ENCODE measurements at regions not wholly inside any gene's neighbourhood (a gene's known extent, or its start where the extent isn't known, plus 50 kb on each side); places are given as distances from the start of the nearest gene placed in this dataset.
"Not testable (repeated sequence)": the region's sequence is repeated elsewhere in the genome, so short reads cannot be mapped to it uniquely, and the experiment has no call there.

DNA sequence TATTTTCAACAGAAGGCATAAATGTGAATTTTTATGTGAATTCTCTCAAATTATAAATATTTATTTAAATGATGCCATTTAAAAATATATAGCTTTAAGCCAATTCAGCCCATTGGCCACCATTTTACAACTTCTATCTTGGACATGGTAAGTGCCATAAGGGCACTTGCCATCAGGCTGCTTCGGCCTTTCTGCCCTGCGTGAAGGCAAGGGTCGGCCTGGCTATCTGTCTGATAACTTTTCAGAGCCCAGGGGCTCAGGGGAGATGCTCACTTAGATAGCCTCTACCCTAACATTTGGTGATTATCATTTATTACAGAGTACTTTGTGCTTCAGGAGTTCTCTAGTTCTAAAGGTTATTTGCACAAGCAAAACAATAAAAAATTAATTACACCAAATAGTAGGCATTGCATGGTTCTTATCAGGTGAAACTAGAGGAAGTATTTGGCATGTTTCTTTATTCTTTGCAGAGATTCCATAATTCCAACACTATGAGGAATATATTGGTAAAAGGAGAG, 62.4 kb upstream of the MBNL1 start:
- H3K4me1 ChIP-seq (ENCODE audit: insufficient read depth, low read length), result peaks cover 13% of the 10 kb centered on the region
- no peaks in the 10 kb centered on the region for H3K9me3 ChIP-seq (ENCODE audit: low read depth, low read length)
- H3K4me3 ChIP-seq (ENCODE audit: low read length), result no peak overlapping the region

DNA sequence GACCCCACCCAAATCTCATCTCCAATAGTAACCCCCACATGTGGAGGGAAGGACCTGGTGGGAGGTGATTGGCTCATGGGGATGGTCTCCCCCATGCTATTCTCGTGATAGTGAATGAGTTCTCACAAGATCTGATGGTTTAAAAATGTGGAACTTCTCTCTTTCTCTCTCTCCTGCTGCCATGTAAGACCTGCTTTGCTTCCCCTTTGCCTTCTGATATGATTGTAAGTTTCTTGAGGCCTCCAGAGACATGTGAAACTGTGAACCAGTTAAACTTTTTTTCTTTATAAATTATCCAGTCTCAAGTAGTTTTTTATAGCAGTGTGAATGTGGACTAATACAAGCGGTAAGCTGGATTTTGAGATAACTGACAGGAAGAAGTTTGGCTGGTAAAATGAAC, 60.3 kb upstream of the MBNL1 start:
- no peaks in the 10 kb centered on the region for H3K27me3 ChIP-seq (ENCODE audit: insufficient read depth, low read length)
- no peak overlapping the region for H3K4me3 ChIP-seq (ENCODE audit: low read length)
- no peaks in the 10 kb centered on the region for H3K9me3 ChIP-seq (ENCODE audit: low read depth, low read length)
- H3K4me1 ChIP-seq (ENCODE audit: insufficient read depth, low read length), result peaks cover 21% of the 10 kb centered on the region

More for the DNA sequence above, 62.4 kb upstream of the MBNL1 start:
- no peaks in the 10 kb centered on the region for H3K27me3 ChIP-seq (ENCODE audit: insufficient read depth, low read length)

DNA sequence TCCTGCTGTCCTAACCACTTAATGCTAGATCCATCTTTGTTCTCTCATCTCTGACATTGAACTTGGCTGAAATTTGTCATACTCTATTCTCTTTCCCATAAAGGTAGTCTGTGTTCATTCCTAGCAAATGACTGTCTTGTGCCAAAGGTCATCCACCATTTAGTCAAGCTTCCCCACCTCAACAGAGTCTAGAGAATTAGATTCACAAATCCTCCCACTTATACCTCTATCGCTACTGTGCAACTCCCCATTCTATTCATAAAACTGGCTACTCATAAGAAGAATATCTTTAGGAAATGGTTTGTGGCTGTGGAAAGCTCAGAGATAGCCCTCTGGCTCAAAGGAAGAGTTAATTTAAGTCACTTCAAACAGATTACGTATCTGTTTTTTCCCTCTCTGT, 59.7 kb upstream of the MBNL1 start:
- no peak overlapping the region for H3K4me3 ChIP-seq (ENCODE audit: low read length)
- H3K9me3 ChIP-seq (ENCODE audit: low read depth, low read length), result no peaks in the 10 kb centered on the region
- peaks cover 26% of the 10 kb centered on the region for H3K4me1 ChIP-seq (ENCODE audit: insufficient read depth, low read length)
- H3K27me3 ChIP-seq (ENCODE audit: insufficient read depth, low read length), result no peaks in the 10 kb centered on the region

DNA sequence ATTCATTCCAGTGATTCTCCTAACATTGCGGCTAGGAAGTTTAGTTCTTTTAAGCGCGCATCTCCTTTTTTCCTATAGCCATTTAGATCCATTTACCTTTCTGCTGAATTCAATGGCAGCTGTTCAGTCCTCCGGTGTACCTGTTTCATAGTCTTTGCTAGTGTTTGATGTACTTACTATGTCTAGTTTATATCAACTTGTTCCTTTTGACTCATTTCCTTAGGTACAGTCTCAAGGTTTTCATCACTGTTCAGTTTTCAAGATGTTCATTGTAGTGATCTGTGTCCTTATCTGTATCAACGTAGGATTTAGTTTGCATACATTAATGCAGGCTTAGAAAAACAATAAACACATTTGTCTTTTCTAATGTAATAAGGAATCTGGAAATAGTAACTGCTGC, 59.0 kb upstream of the MBNL1 start:
- Histone ChIP-seq H3K9me3 (ENCODE audit: low read depth, low read length) (no peaks in the 10 kb centered on the region), H3K4me1 (ENCODE audit: insufficient read depth, low read length) (peaks cover 28% of the 10 kb centered on the region), H3K4me3 (ENCODE audit: low read length) (no peak overlapping the region), H3K27me3 (ENCODE audit: insufficient read depth, low read length) (no peaks in the 10 kb centered on the region)

DNA sequence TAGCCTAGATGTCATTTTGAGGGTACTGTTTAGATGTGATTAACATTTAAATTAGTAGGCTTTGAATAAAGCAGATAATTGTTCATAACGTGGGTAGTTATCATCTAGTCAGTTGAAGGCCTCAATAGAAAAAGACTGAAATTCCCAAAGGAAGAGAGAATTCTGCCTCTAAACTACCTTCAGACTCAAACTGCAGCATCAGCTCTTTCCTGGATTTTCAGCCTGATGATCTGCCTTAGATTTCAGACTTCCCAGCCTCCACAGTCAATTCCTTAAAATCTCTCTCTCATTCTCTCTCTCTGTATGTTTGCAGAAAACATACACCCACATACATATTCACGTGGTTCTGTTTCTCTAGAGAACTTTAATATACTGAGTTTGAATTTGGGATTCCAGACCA, 58.0 kb upstream of the MBNL1 start:
- H3K4me1 ChIP-seq (ENCODE audit: insufficient read depth, low read length), result peaks cover 25% of the 10 kb centered on the region
- H3K27me3 ChIP-seq (ENCODE audit: insufficient read depth, low read length), result no peaks in the 10 kb centered on the region
- no peaks in the 10 kb centered on the region for H3K9me3 ChIP-seq (ENCODE audit: low read depth, low read length)
- H3K4me3 ChIP-seq (ENCODE audit: low read length), result no peak overlapping the region

DNA sequence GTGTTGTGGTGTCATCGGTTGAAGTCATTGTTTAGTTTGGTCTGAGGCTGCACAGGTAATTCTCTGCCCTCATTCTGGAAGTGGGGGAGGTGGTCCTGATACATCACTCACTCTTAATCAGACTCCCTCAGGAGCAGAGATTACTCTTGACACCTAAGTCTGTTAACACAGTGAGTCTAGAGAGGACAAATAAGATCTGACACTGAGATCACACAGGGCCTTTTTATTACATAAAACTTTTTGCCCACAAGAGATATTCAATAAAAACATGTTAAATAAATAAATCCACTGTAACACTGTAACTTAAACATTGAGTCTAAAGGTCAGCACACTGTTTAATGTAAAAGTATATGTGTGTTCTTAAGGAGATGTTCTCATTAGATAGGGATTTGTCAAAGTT, 57.1 kb upstream of the MBNL1 start:
- no peak overlapping the region for H3K4me3 ChIP-seq (ENCODE audit: low read length)
- H3K9me3 ChIP-seq (ENCODE audit: low read depth, low read length), result no peaks in the 10 kb centered on the region
- H3K27me3 ChIP-seq (ENCODE audit: insufficient read depth, low read length), result no peaks in the 10 kb centered on the region
- H3K4me1 ChIP-seq (ENCODE audit: insufficient read depth, low read length), result peaks cover 17% of the 10 kb centered on the region

DNA sequence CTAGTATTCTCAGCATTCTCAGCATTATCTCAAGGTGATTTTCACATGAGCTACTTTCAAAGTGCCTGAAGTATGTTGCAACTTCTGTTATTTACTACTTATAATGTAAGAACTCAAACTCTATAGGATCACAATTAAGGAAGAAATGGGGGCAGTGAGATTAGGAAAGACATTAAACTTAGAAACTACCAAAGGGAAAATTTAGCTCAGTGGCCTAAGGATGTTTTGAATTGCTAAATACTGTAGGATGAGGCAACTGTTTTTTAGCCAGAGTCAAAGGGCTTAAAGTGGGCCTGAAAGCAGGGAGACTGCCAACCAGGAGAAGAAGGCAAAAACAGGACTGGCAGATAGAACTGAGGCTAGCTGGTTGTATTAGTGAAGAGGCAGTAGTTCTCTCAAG, 55.5 kb upstream of the MBNL1 start:
- Histone ChIP-seq H3K9me3 (ENCODE audit: low read depth, low read length) (no peaks in the 10 kb centered on the region), H3K27me3 (ENCODE audit: insufficient read depth, low read length) (no peaks in the 10 kb centered on the region), H3K4me1 (ENCODE audit: insufficient read depth, low read length) (peaks cover 19% of the 10 kb centered on the region), H3K4me3 (ENCODE audit: low read length) (no peak overlapping the region)

DNA sequence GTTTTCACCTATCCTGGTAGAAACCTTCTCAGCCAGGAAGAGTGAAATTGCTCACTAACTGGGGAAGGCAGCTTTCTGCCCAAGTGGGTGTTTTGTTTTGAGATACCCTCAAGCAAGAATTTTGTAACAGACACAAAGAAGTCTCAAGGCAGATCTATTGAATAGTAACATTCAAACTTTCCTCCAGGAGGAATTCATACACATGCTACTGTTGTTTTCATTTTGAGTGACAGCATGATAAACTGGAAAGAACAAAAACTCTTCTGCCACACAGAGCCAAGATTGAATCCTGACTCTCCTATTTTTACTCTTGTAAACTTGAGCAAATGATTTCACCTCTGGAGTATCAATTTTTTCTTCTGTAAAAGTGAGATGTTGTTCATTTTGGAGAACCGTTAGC, 54.8 kb upstream of the MBNL1 start:
- Histone ChIP-seq H3K4me1 (ENCODE audit: insufficient read depth, low read length) (peaks cover 26% of the 10 kb centered on the region), H3K9me3 (ENCODE audit: low read depth, low read length) (no peaks in the 10 kb centered on the region), H3K4me3 (ENCODE audit: low read length) (no peak overlapping the region), H3K27me3 (ENCODE audit: insufficient read depth, low read length) (no peaks in the 10 kb centered on the region)

DNA sequence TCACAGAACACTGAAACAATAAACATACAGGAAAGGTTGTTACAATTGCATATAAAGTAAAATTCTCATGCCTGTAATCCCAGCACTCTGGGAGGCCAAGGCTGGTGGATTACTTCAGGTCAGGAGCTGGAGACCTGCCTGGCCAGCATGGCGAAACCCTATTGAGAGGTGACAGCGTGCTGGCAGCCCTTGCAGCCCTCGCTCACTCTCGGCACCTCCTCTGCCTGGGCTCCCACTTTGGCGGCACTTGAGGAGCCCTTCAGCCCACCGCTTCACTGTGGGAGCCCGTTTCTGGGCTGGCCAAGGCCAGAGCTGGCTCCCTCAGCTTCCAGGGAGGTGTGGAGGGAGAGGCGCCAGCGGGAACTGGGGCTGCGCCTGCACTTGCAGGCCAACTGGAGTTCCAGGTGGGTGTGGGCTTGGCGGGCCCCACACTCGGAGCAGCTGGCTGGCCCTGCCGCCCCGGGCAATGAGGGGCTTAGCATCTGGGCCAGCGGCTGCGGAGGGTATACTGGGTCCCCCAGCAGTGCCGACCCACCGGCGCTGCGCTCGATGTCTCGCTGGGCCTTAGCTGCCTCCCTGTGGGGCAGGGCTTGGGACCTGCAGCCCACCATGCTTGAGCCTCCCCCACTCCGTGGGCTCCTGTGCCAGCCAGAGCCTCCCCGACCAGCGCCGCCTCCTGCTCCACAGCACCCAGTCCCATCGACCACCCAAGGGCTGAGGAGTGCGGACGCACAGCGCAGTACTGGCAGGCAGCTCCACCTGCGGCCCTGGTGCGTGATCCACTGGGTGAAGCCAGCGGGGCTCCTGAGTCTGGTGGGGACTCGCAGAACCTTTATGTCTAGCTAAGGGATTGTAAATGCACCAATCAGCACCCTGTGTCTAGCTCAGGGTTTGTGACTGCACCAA, 51.5 kb upstream of the MBNL1 start:
- peaks cover 42% of the 10 kb centered on the region for H3K4me1 ChIP-seq (ENCODE audit: insufficient read depth, low read length)
- not testable (repeated sequence) for H3K9me3 ChIP-seq (ENCODE audit: low read depth, low read length); H3K4me3 ChIP-seq (ENCODE audit: low read length); H3K27me3 ChIP-seq (ENCODE audit: insufficient read depth, low read length)

DNA sequence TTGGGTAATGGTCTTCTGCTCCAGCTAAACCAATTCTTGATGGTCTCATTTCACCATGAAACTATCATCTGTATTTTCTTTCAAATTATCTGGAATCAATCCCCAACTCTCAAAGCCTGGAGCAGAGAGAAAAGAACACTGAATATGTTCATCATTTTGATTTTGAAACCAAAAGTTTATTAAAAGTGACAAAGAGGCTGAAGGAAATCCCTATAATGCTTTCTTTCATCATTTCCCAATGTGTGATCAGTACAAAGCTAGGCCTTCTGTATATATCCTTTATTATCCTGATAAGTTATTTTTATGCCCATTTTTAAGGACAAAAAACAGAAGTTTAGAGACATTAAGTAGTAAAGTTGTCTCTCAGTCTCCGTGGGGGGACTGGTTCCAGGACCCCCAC, 50.1 kb upstream of the MBNL1 start:
- Histone ChIP-seq H3K4me3 (ENCODE audit: low read length) (no peak overlapping the region), H3K4me1 (ENCODE audit: insufficient read depth, low read length) (peaks cover 47% of the 10 kb centered on the region), H3K9me3 (ENCODE audit: low read depth, low read length) (no peaks in the 10 kb centered on the region), H3K27me3 (ENCODE audit: insufficient read depth, low read length) (no peaks in the 10 kb centered on the region)

Measured in mononuclear cell (primary cell).